HL-60 (cell line): ENCODE measurements at regions not wholly inside any gene's neighbourhood (a gene's known extent, or its start where the extent isn't known, plus 50 kb on each side); places are given as distances from the start of the nearest gene placed in this dataset.

Source experiments
- POLR2AphosphoS5 ChIP-seq: IDR thresholded peaks from 2 replicates; pipeline ENCODE4 v1.6.1; 2012; ENCODE audit warnings: low read depth
- TF ChIP-seq, protein P1 (sequence below): IDR thresholded peaks from one replicate; pipeline ENCODE4 v1.5.1; 2011; ENCODE audit warnings: low read length, control low read depth, inconsistent platforms; ENCODE audit not compliant: insufficient read depth
- TF ChIP-seq, protein P2 (sequence below): IDR thresholded peaks from 2 replicates; pipeline ENCODE4 v1.6.1; 2012; ENCODE audit warnings: low read depth; ENCODE audit not compliant: insufficient replicate concordance

DNA sequence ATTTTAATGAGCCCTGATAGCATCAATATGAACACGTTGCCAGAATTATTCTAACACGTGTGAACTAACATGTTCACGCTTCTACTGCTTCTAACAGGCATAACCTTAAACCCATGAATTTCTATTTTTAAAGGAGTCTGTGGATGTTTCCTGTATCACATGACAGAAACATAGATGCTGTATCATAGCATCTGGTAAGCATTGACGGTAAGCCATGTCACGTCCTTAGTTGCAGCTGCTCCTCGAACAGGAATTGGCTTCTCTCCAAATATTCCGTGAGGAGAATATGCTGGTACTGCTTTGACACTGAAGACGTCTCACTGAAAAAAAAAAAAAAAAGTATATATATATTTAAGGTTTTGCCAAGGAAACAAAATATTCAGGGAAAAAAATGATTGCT, 105.1 kb upstream of the MXRA5 start:
- TF ChIP-seq, protein P1, sequence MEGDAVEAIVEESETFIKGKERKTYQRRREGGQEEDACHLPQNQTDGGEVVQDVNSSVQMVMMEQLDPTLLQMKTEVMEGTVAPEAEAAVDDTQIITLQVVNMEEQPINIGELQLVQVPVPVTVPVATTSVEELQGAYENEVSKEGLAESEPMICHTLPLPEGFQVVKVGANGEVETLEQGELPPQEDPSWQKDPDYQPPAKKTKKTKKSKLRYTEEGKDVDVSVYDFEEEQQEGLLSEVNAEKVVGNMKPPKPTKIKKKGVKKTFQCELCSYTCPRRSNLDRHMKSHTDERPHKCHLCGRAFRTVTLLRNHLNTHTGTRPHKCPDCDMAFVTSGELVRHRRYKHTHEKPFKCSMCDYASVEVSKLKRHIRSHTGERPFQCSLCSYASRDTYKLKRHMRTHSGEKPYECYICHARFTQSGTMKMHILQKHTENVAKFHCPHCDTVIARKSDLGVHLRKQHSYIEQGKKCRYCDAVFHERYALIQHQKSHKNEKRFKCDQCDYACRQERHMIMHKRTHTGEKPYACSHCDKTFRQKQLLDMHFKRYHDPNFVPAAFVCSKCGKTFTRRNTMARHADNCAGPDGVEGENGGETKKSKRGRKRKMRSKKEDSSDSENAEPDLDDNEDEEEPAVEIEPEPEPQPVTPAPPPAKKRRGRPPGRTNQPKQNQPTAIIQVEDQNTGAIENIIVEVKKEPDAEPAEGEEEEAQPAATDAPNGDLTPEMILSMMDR = no peak
- TF ChIP-seq, protein P2, sequence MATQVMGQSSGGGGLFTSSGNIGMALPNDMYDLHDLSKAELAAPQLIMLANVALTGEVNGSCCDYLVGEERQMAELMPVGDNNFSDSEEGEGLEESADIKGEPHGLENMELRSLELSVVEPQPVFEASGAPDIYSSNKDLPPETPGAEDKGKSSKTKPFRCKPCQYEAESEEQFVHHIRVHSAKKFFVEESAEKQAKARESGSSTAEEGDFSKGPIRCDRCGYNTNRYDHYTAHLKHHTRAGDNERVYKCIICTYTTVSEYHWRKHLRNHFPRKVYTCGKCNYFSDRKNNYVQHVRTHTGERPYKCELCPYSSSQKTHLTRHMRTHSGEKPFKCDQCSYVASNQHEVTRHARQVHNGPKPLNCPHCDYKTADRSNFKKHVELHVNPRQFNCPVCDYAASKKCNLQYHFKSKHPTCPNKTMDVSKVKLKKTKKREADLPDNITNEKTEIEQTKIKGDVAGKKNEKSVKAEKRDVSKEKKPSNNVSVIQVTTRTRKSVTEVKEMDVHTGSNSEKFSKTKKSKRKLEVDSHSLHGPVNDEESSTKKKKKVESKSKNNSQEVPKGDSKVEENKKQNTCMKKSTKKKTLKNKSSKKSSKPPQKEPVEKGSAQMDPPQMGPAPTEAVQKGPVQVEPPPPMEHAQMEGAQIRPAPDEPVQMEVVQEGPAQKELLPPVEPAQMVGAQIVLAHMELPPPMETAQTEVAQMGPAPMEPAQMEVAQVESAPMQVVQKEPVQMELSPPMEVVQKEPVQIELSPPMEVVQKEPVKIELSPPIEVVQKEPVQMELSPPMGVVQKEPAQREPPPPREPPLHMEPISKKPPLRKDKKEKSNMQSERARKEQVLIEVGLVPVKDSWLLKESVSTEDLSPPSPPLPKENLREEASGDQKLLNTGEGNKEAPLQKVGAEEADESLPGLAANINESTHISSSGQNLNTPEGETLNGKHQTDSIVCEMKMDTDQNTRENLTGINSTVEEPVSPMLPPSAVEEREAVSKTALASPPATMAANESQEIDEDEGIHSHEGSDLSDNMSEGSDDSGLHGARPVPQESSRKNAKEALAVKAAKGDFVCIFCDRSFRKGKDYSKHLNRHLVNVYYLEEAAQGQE = no peak
- no peak for TF ChIP-seq POLR2AphosphoS5
